ENCODE measurements at regions not wholly inside any gene's neighbourhood (a gene's known extent, or its start where the extent isn't known, plus 50 kb on each side); places are given as distances from the start of the nearest gene placed in this dataset.
"Not testable (repeated sequence)": the region's sequence is repeated elsewhere in the genome, so short reads cannot be mapped to it uniquely, and the experiment has no call there.

DNA sequence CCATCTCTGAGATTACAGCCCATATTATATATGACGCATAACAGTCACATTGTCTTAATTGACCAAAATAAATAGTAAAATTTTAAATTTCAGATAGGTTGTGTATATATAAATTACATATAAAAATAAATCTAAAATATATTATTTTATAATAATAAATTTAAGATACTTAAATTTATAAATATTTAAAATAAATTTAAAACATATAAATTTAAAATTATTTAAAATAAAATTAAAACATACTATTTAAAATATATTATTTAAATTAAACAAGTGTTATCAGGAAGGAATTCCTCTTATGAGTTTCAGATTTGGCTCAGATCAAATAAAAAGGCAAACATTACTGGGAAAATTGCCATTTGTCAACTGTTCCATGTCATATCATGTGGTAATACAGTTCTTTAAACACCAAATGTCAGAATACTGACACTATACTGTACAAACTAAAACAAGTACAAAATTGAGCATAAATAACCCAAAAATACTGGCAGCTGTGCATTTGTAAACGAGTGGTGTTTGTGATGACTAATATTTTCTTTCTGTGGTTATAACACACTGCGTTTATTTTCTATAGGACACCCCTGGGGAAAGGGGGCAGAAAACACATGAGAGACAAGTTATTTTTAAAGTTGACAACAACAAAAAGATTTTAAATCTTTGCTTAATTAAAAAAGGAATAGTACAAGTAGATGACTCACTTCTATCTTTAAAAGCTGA is 71.3 kb upstream of the DGKB start:
- TF ChIP-seq HMGA2 (CRISPR knock-in tag; IDR thresholded peaks at IDR 0.05) (peak; percentile 96), ATF1 (CRISPR knock-in tag; IDR thresholded peaks at IDR 0.05) (no peak)
- H3K27ac Mint-ChIP-seq = no peak overlapping the region
- H3K9me3 Mint-ChIP-seq = peaks cover 9% of the 10 kb centered on the region
- POLR2A ChIA-PET = no interaction called here
- ATAC-seq (no peak), DNase-seq (ENCODE audit: low spot score) (no peak)
- no peaks in the 10 kb centered on the region; the same call in 1 of the 2 replicates for H3K4me1 Mint-ChIP-seq
- no peak overlapping the region for H3K4me3 Mint-ChIP-seq
- no peaks in the 10 kb centered on the region for H3K36me3 Mint-ChIP-seq
- CTCF ChIA-PET = no interaction called here
- no peaks in the 10 kb centered on the region for H3K27me3 Mint-ChIP-seq (ENCODE audit: low read depth)

DNA sequence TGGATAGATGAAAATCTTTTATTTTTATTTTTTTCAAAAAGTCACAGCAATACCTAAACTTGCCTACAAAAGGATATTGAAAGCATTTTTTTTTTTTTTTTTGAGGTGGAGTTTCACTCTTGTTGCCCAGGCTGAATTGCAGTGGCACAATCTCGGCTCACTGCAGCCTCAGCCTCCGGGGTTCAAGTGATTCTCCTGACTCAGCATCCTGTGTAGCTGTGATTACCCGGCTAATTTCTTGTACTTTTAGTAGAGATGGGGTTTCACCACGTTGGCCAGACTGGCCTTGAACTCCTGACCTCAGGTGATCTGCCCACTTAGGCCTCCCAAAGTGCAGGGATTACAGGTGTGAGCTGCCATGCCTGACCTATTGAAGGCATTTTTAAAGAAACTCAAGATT is 69.1 kb upstream of the DGKB start:
- not testable (repeated sequence) for H3K4me3 Mint-ChIP-seq, ATAC-seq, H3K36me3 Mint-ChIP-seq

DNA sequence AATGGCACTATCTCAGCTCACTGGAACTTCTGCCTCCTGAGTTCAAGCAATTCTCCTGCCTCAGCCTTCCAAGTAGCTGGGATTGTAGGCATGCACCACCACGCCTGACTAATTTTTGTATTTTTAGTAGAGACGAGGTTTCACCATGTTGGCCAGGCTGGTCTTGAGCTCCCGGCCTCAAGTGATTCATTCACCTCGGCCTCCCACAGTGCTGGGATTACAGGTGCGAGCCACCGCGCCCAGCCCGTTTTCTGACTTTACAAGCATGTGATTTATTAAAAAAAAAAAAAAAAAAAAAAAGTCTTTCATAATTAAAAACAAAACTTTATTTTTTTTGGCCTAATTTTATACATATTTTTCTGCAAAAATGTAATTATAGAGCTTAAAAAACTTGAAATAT is 64.8 kb upstream of the DGKB start:
- CTCF ChIA-PET = interaction anchor here (0.7 to 0.9 kb wide), 2 partner anchors 48 to 551 kb away, joined by 3 read pairs; no protein-coding TSS in a partner anchor
- not testable (repeated sequence) for ATAC-seq; H3K4me3 Mint-ChIP-seq; DNase-seq (ENCODE audit: low spot score); H3K27me3 Mint-ChIP-seq (ENCODE audit: low read depth); H3K36me3 Mint-ChIP-seq; H3K4me1 Mint-ChIP-seq; H3K9me3 Mint-ChIP-seq; H3K27ac Mint-ChIP-seq
- POLR2A ChIA-PET = interaction anchor here (0.7 kb wide), 1 partner anchor 205 kb away, joined by 5 read pairs; no protein-coding TSS in a partner anchor

More for the DNA sequence above, 69.1 kb upstream of the DGKB start:
- POLR2A ChIA-PET; H3K9me3 Mint-ChIP-seq; H3K4me1 Mint-ChIP-seq; H3K27ac Mint-ChIP-seq; H3K27me3 Mint-ChIP-seq (ENCODE audit: low read depth); DNase-seq (ENCODE audit: low spot score): not testable (repeated sequence)
- CTCF ChIA-PET = interaction anchor here (0.7 kb wide), 2 partner anchors 67 to 209 kb away, joined by 3 read pairs; no protein-coding TSS in a partner anchor

DNA sequence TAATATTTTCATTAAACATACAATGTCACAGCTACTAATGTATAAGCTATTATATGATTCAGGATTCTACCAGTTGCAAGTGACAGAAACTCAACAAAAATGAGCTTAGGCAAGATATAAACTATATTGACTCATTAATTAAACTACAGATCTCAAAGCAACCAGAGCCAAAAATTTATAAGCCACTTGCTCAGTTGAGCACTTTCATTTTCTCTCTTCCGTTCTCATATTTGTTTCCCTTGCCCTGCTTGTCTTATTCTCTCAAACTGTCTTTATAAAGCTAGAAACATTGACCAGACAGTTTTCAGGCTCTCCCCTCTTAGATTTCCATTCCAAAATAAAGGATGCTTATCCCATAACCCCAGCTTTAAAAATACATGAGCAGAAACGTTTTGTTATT is 60.2 kb upstream of the DGKB start:
- Mint-ChIP-seq H3K4me1 (peaks cover 9% of the 10 kb centered on the region), H3K4me3 (no peak overlapping the region), H3K27ac (no peak overlapping the region), H3K9me3 (no peaks in the 10 kb centered on the region), H3K36me3 (no peaks in the 10 kb centered on the region), H3K27me3 (ENCODE audit: low read depth) (no peaks in the 10 kb centered on the region)
- ATAC-seq = no peak
- POLR2A ChIA-PET = no interaction called here
- CTCF ChIA-PET = interaction anchor here (0.6 kb wide), 1 partner anchor 45 kb away, joined by 3 read pairs; no protein-coding TSS in a partner anchor
- DNase-seq (ENCODE audit: low spot score) = no peak
- TF ChIP-seq, protein P1, sequence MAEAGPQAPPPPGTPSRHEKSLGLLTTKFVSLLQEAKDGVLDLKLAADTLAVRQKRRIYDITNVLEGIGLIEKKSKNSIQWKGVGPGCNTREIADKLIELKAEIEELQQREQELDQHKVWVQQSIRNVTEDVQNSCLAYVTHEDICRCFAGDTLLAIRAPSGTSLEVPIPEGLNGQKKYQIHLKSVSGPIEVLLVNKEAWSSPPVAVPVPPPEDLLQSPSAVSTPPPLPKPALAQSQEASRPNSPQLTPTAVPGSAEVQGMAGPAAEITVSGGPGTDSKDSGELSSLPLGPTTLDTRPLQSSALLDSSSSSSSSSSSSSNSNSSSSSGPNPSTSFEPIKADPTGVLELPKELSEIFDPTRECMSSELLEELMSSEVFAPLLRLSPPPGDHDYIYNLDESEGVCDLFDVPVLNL (CRISPR knock-in tag; IDR thresholded peaks at IDR 0.05; ENCODE audit: borderline replicate concordance, low read depth) = no peak
- TF ChIP-seq, protein P2, sequence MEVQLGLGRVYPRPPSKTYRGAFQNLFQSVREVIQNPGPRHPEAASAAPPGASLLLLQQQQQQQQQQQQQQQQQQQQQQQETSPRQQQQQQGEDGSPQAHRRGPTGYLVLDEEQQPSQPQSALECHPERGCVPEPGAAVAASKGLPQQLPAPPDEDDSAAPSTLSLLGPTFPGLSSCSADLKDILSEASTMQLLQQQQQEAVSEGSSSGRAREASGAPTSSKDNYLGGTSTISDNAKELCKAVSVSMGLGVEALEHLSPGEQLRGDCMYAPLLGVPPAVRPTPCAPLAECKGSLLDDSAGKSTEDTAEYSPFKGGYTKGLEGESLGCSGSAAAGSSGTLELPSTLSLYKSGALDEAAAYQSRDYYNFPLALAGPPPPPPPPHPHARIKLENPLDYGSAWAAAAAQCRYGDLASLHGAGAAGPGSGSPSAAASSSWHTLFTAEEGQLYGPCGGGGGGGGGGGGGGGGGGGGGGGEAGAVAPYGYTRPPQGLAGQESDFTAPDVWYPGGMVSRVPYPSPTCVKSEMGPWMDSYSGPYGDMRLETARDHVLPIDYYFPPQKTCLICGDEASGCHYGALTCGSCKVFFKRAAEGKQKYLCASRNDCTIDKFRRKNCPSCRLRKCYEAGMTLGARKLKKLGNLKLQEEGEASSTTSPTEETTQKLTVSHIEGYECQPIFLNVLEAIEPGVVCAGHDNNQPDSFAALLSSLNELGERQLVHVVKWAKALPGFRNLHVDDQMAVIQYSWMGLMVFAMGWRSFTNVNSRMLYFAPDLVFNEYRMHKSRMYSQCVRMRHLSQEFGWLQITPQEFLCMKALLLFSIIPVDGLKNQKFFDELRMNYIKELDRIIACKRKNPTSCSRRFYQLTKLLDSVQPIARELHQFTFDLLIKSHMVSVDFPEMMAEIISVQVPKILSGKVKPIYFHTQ (CRISPR knock-in tag; IDR thresholded peaks at IDR 0.05) = no peak
- no peak for TF ChIP-seq ZNF232 (CRISPR knock-in tag; IDR thresholded peaks at IDR 0.05)
- TF ChIP-seq, protein P3, sequence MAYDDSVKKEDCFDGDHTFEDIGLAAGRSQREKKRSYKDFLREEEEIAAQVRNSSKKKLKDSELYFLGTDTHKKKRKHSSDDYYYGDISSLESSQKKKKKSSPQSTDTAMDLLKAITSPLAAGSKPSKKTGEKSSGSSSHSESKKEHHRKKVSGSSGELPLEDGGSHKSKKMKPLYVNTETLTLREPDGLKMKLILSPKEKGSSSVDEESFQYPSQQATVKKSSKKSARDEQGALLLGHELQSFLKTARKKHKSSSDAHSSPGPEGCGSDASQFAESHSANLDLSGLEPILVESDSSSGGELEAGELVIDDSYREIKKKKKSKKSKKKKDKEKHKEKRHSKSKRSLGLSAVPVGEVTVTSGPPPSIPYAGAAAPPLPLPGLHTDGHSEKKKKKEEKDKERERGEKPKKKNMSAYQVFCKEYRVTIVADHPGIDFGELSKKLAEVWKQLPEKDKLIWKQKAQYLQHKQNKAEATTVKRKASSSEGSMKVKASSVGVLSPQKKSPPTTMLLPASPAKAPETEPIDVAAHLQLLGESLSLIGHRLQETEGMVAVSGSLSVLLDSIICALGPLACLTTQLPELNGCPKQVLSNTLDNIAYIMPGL (CRISPR knock-in tag; IDR thresholded peaks at IDR 0.05) = no peak
- TF ChIP-seq GRHL2 (CRISPR knock-in tag; IDR thresholded peaks at IDR 0.05; ENCODE audit: insufficient replicate concordance, severe bottlenecking) = no peak
- no peak for TF ChIP-seq KAT7 (CRISPR knock-in tag; IDR thresholded peaks at IDR 0.05; ENCODE audit: borderline replicate concordance)
- TF ChIP-seq OVOL2 (CRISPR knock-in tag; IDR thresholded peaks at IDR 0.05; ENCODE audit: borderline replicate concordance) = no peak
- TF ChIP-seq, protein P4, sequence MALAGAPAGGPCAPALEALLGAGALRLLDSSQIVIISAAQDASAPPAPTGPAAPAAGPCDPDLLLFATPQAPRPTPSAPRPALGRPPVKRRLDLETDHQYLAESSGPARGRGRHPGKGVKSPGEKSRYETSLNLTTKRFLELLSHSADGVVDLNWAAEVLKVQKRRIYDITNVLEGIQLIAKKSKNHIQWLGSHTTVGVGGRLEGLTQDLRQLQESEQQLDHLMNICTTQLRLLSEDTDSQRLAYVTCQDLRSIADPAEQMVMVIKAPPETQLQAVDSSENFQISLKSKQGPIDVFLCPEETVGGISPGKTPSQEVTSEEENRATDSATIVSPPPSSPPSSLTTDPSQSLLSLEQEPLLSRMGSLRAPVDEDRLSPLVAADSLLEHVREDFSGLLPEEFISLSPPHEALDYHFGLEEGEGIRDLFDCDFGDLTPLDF (CRISPR knock-in tag; IDR thresholded peaks at IDR 0.05) = no peak
- no peak for TF ChIP-seq EMX1 (CRISPR knock-in tag; IDR thresholded peaks at IDR 0.05)
- no peak for TF ChIP-seq ZNF121 (CRISPR knock-in tag; IDR thresholded peaks at IDR 0.05)
- TF ChIP-seq, protein P5, sequence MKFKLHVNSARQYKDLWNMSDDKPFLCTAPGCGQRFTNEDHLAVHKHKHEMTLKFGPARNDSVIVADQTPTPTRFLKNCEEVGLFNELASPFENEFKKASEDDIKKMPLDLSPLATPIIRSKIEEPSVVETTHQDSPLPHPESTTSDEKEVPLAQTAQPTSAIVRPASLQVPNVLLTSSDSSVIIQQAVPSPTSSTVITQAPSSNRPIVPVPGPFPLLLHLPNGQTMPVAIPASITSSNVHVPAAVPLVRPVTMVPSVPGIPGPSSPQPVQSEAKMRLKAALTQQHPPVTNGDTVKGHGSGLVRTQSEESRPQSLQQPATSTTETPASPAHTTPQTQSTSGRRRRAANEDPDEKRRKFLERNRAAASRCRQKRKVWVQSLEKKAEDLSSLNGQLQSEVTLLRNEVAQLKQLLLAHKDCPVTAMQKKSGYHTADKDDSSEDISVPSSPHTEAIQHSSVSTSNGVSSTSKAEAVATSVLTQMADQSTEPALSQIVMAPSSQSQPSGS (CRISPR knock-in tag; IDR thresholded peaks at IDR 0.05; ENCODE audit: borderline replicate concordance, low read depth) = no peak
- TF ChIP-seq TCF7 (CRISPR knock-in tag; IDR thresholded peaks at IDR 0.05; ENCODE audit: low read depth) = no peak
- no peak for TF ChIP-seq TP53 (CRISPR knock-in tag; IDR thresholded peaks at IDR 0.05)
- TF ChIP-seq ZNF263 (CRISPR knock-in tag; IDR thresholded peaks at IDR 0.05; ENCODE audit: low read depth) = no peak
- no peak for TF ChIP-seq TEAD1 (CRISPR knock-in tag; IDR thresholded peaks at IDR 0.05)
- no peak for TF ChIP-seq ZNF317 (CRISPR knock-in tag; IDR thresholded peaks at IDR 0.05; ENCODE audit: borderline replicate concordance, low read depth)
- no peak for TF ChIP-seq GTF2I (CRISPR knock-in tag; conservative IDR thresholded peaks at IDR 0.05)
- TF ChIP-seq RELA (CRISPR knock-in tag; IDR thresholded peaks at IDR 0.05; ENCODE audit: borderline replicate concordance) = no peak
- TF ChIP-seq SMAD3 (CRISPR knock-in tag; IDR thresholded peaks at IDR 0.05; ENCODE audit: borderline replicate concordance) = no peak
